HFFc6 (cell line): ENCODE measurements at regions not wholly inside any gene's neighbourhood (a gene's known extent, or its start where the extent isn't known, plus 50 kb on each side); places are given as distances from the start of the nearest gene placed in this dataset.

ENCODE experiments used
- DNase-seq: peaks from one replicate; pipeline ENCODE4 v3.0.0-alpha.2; 2018
- H3K27ac Mint-ChIP-seq: 2 replicates; pipeline ENCODE4 v1.8.0; 2020; ENCODE audit warnings: mild to moderate bottlenecking, mixed read lengths
- H3K27me3 Mint-ChIP-seq: 2 replicates; pipeline ENCODE4 v1.8.0; 2021; ENCODE audit warnings: mild to moderate bottlenecking, moderate library complexity, mixed read lengths; ENCODE audit not compliant: insufficient read depth
- H3K36me3 Mint-ChIP-seq: 2 replicates; pipeline ENCODE4 v1.8.0; 2021; ENCODE audit warnings: low read depth, mixed read lengths
- H3K4me1 Mint-ChIP-seq: 2 replicates; pipeline ENCODE4 v1.8.0; 2020; ENCODE audit warnings: low read depth, mixed read lengths
- H3K4me3 Mint-ChIP-seq: 2 replicates; pipeline ENCODE4 v1.8.0; 2020; ENCODE audit warnings: mild to moderate bottlenecking, moderate library complexity, mixed read lengths
- H3K9me3 Mint-ChIP-seq: 2 replicates; pipeline ENCODE4 v1.8.0; 2020; ENCODE audit warnings: mild to moderate bottlenecking, mixed read lengths
- TF ChIP-seq, protein P1 (sequence below): fragments of 200-600 bp; sonication (generic); IDR thresholded peaks from 2 replicates; pipeline ENCODE4 v1.5.0; 2021; ENCODE audit warnings: antibody characterized with exemption, mild to moderate bottlenecking

- H3K27me3 Mint-ChIP-seq = peaks cover 3% of the 10 kb centered on the region; the same call in 1 of the 2 replicates
- H3K4me3 Mint-ChIP-seq = no peak overlapping the region
- H3K36me3 Mint-ChIP-seq = no peaks in the 10 kb centered on the region
- H3K4me1 Mint-ChIP-seq = peaks cover 36% of the 10 kb centered on the region
- H3K27ac Mint-ChIP-seq = no peak overlapping the region
- TF ChIP-seq, protein P1, sequence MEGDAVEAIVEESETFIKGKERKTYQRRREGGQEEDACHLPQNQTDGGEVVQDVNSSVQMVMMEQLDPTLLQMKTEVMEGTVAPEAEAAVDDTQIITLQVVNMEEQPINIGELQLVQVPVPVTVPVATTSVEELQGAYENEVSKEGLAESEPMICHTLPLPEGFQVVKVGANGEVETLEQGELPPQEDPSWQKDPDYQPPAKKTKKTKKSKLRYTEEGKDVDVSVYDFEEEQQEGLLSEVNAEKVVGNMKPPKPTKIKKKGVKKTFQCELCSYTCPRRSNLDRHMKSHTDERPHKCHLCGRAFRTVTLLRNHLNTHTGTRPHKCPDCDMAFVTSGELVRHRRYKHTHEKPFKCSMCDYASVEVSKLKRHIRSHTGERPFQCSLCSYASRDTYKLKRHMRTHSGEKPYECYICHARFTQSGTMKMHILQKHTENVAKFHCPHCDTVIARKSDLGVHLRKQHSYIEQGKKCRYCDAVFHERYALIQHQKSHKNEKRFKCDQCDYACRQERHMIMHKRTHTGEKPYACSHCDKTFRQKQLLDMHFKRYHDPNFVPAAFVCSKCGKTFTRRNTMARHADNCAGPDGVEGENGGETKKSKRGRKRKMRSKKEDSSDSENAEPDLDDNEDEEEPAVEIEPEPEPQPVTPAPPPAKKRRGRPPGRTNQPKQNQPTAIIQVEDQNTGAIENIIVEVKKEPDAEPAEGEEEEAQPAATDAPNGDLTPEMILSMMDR = no peak
- no peaks in the 10 kb centered on the region for H3K9me3 Mint-ChIP-seq
- no peak for DNase-seq
These were observed 71.5 kb upstream of the SMNDC1 start for GRCh38 chr10:110376021-110376766.

- DNase-seq = no peak
- TF ChIP-seq, protein P1 = no peak
- H3K9me3 Mint-ChIP-seq = no peaks in the 10 kb centered on the region
- peaks cover 1% of the 10 kb centered on the region; the same call in 1 of the 2 replicates for H3K27me3 Mint-ChIP-seq
- no peak overlapping the region for H3K27ac Mint-ChIP-seq
- H3K4me1 Mint-ChIP-seq = peaks cover 33% of the 10 kb centered on the region
- no peak overlapping the region for H3K4me3 Mint-ChIP-seq
- no peaks in the 10 kb centered on the region for H3K36me3 Mint-ChIP-seq
These were observed 72.0 kb upstream of the SMNDC1 start for GRCh38 chr10:110376767-110377160.

GRCh38 chr10:110378006-110378405 is 73.3 kb upstream of the SMNDC1 start:
- H3K27ac Mint-ChIP-seq = no peak overlapping the region
- H3K27me3 Mint-ChIP-seq = peaks cover 4% of the 10 kb centered on the region; the same call in 1 of the 2 replicates
- TF ChIP-seq, protein P1 = no peak
- no peak overlapping the region for H3K4me3 Mint-ChIP-seq
- no peaks in the 10 kb centered on the region for H3K36me3 Mint-ChIP-seq
- no peaks in the 10 kb centered on the region for H3K9me3 Mint-ChIP-seq
- DNase-seq = no peak
- H3K4me1 Mint-ChIP-seq = peaks cover 21% of the 10 kb centered on the region

- H3K9me3 Mint-ChIP-seq = no peaks in the 10 kb centered on the region
- no peak overlapping the region for H3K4me3 Mint-ChIP-seq
- H3K27me3 Mint-ChIP-seq = peaks cover 4% of the 10 kb centered on the region; the same call in 1 of the 2 replicates
- TF ChIP-seq, protein P1 = no peak
- H3K27ac Mint-ChIP-seq = no peak overlapping the region
- H3K4me1 Mint-ChIP-seq = peaks cover 19% of the 10 kb centered on the region
- no peaks in the 10 kb centered on the region for H3K36me3 Mint-ChIP-seq
- no peak for DNase-seq
These were observed 73.9 kb upstream of the SMNDC1 start for GRCh38 chr10:110378533-110379108.

DNA sequence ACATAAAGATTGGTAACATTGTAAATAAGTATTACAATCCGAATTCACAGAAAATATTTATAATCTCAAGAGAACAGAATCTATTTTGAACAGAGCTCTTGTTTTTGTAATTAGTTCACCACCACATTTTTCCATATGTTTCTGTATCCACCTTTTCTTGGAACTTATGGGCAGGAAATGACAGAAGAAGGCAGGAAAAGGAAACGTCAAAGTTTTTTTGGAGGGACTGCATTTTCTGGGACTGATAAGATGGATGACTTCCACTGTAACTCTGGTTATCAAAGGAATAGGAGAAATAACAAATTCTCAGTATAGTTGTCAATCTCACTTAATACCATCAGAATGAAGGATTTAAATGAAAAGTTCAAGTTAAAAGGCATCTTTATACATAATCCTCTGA is 75.1 kb upstream of the SMNDC1 start:
- Mint-ChIP-seq H3K27me3 (peaks cover 3% of the 10 kb centered on the region; the same call in 1 of the 2 replicates), H3K27ac (no peak overlapping the region), H3K36me3 (no peaks in the 10 kb centered on the region), H3K9me3 (no peaks in the 10 kb centered on the region), H3K4me3 (no peak overlapping the region), H3K4me1 (peaks cover 19% of the 10 kb centered on the region)
- no peak for DNase-seq
- TF ChIP-seq, protein P1 = no peak
